ENCODE measurements at regions not wholly inside any gene's neighbourhood (a gene's known extent, or its start where the extent isn't known, plus 50 kb on each side); places are given as distances from the start of the nearest gene placed in this dataset.
"Not testable (repeated sequence)": the region's sequence is repeated elsewhere in the genome, so short reads cannot be mapped to it uniquely, and the experiment has no call there.

- no peak for DNase-seq (ENCODE audit: low spot score)
Observed at GRCh38 chr9:11144746-11145145, 531.9 kb upstream of the PTPRD start.

GRCh38 chr9:11148189-11148588, 535.4 kb upstream of the PTPRD start:
- no peak for DNase-seq (ENCODE audit: low spot score)

GRCh38 chr9:11149065-11149464, 536.3 kb upstream of the PTPRD start:
- no peak for DNase-seq (ENCODE audit: low spot score)

DNA sequence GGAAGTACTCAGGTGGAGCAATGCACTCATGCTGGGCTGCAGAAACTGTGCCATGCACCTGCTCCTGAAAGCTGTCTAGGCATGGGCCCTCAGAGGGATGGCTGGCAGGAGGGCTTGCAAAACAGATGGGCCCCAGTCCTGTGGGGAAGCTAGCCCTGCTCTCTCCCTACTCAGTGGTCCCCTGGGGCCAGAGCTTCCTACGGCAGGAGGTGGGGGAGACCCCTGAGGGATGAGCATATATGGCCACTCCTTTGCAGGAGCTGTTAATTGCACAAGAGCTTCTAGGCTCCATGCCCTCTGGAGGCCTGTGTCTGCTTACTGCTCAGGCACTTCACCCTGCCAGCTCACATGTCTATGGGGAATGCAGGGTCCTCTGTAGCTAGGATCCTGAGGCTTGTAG, 545.3 kb upstream of the PTPRD start:
- no peak for DNase-seq (ENCODE audit: low spot score)

DNA sequence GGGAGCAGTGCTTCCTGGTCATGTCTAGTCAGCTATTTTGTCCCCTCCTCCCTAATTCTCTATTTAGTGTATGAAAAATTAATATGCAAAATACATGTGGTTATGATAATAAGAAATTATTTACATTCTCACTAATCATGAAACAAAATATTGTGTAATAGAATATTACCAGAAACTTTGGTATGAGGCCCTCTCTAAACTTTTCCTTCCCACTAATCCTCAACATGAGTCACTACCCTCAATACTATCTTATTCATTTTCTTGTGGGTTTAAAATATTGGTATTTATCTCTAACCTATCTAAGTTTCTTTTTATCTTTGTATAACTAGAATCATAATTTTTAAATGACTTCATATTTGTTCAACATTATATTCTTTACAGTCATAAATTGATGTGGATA, 545.9 kb upstream of the PTPRD start:
- no peak for DNase-seq (ENCODE audit: low spot score)

DNA sequence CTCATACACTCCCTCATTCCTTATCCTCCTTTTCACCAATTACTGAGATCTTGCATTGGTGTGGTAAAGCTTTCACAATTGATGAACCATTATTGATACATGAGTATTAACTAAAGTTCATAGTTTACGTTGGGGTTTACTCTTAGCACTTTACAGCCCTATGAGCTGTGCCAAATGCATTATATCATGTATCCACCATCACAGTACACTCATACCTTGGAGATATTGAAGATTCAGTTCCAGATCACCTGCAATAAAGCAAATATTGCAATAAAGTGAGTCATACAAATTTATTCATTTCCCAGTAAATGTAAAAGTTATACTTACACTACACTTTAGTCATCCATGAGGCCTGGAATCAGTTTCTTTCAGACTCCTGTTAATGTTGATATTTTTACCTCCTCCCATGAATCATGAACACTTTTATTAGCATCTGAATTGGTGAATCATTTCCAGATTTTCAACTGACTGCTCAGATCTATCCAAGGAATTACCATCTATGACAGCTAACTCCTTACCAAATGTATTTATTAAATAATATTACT, 546.6 kb upstream of the PTPRD start:
- DNase-seq (ENCODE audit: low spot score) = no peak

DNA sequence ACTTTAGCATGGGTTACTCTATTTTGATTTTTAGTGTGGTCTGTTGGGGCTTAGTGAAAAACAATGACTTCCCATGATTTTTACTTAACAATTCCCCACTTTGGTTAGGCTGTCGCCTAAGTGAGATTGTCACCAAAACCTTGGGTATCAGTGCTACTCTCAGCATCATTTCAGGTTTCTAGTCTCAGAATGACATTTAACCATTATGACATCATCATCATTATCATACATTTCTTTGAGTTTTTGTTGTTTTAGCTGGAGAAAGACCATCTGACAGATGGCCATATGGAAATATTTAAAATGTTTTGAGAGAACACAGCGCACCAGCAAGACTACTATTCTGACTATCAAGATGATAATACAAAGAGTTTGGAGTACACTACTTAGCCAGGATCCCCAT, 551.0 kb upstream of the PTPRD start:
- no peak for DNase-seq (ENCODE audit: low spot score)

- DNase-seq (ENCODE audit: low spot score) = no peak
Observed at GRCh38 chr9:11182001-11182400, 569.2 kb upstream of the PTPRD start.

- DNase-seq (ENCODE audit: low spot score) = no peak
Observed at GRCh38 chr9:11190719-11191118, 577.9 kb upstream of the PTPRD start.

DNA sequence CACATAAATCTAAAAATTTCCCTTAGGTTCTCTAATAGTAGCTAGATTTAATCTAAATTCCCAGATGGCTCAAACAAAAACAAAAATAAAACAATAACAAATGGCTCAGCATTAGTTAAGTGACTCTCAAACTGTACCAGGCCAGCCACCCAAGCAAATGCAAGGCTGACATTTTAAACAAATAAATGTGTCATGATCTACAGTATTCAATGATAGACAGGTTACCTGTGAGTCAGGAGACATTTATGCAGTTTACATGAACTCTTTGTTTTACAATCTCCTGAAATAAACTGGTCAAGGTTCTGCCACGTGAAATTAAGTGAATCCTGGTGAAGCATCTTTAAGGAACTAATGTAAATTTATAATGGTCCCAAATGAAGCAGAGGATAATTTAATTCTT, 580.2 kb upstream of the PTPRD start:
- no peak for DNase-seq (ENCODE audit: low spot score)

DNA sequence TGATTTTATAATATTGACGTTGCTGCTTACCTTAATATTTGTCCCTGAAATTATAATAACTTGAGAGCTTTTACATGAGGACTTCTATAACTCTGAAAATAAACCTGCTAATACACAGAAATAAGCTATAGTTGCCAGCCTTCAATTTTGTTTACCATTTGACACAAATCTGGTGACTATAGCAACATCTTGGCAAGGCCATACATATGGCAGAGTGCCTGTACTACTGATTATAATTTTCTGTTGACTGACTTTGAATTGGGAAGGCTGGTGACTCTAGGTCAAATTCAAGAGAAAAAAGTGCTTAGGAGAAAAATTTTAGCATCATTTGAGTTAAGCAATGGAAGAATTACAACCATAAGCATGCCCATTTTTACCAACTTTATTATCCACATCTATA, 581.4 kb upstream of the PTPRD start:
- DNase-seq (ENCODE audit: low spot score) = no peak

DNA sequence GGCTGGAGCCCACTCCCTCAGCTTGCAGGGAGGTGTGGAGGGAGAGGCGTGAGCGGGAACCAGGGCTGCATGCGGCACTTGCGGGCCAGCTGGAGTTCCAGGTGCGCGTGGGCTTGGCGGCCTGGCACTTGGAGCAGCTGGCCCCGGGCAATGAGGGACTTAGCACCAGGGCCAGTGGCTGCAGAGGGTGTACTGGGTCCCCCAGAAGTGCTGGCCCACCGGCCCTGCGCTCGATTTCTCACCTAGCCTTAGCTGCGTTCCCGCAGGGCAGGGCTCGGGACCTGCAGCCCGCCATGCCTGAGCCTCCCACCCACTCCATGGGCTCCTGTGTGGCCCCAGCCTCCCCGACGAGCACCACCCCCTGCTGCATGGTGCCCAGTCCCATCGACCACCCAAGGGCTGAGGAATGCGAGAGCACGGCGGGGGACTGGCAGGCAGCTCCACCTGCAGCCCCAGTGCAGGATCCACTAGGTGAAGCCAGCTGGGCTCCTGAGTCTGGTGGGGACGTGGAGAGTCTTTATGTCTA, 584.1 kb upstream of the PTPRD start:
- not testable (repeated sequence) for DNase-seq (ENCODE audit: low spot score)

DNA sequence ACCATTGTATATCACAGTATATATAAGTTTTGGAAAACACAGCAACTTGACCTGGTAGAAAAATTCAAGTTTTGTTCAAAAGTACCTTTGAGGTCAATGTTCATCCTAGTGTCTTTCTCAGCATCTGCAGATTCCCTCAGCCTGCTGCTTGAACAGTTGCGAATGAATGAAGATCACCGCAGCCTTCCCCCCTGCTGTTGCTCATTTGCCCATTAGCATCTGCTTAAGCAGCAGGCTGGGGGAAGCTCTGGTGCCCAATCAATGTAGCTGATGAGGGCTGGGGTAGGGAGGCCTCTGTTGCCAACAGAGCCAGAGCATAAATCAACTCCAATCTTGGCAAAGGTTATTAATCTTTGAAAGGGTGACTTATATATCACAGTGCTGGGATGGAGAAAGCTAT, 586.5 kb upstream of the PTPRD start:
- DNase-seq (ENCODE audit: low spot score) = peak; percentile 36

DNA sequence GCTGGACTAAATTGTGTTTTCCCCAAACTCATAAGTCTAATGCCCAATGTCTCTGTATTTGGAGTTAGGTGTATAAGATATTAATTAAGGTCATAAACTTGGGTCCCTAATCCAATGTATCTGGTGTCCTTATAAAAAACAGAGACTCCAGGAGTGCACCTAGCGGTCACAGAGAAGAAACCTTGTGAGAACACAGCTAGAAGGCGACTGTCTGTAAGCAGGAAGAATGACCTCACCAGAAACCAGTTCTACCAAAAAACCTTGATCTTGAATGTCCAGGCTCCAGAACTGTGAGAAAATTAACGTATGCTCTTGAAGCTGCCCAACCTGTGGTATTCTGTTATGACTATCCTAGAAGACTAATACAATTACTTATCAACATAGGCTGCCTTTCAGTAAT, 591.7 kb upstream of the PTPRD start:
- no peak for DNase-seq (ENCODE audit: low spot score)

DNA sequence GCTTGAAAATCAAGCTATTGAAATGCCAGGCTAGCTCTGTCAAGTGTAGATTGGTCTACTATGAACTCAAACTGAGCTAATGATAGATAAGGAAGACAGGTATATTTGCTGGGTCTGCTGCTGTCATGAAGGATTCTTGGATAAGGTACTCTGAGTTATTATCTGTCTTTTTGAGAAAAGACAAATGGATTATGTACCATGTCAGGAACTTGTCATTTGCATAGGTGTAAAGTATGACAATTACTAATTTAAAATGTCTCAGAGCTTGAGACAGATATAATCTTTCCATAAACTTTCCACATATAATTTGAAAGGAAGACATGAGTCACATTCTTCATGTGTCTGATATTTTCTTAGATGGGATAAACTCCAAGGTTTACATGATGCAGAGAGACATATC, 594.1 kb upstream of the PTPRD start:
- no peak for DNase-seq (ENCODE audit: low spot score)

DNA sequence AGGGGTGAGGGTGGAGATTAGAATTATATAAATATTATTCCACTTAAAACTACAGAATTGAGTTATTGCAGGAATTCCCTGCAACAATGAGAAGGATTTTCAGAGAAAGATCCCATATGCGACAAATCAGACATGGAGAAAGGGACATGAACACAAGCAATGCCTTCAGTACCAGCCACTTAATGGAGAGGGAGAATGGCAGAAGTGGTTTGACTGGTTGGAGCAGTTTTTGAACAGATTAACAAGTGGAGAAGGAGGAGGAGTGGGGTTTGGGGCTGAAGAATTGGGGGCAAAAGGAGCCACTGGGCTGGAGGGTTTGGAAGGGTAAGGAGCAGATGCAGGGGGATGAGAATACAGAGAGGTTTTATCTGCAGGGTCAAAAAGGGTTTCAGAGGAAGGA, 620.9 kb upstream of the PTPRD start:
- peak; percentile 22 for DNase-seq (ENCODE audit: low spot score)

DNA sequence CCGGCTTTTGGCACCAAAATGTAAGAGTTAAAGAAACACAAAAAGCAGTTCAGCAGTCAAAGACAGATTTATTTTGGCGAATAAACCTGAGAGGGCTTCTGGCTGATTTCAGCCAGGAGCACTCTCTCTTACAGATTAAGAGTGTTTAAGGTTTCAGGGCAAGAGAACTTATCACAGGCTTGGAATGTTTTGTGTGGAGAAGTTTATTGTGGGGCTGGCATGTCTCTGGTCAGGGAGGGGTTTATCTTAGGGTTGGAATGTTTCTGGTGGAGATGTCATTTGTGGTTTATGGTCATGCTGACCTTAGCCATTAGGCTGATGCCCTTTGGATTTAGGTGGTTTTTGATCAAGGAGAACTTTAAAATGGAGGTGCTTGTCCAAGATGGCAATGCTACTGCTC, 622.3 kb upstream of the PTPRD start:
- no peak for DNase-seq (ENCODE audit: low spot score)

- no peak for DNase-seq (ENCODE audit: low spot score)
Observed at GRCh38 chr9:11241779-11242178, 629.0 kb upstream of the PTPRD start.

DNA sequence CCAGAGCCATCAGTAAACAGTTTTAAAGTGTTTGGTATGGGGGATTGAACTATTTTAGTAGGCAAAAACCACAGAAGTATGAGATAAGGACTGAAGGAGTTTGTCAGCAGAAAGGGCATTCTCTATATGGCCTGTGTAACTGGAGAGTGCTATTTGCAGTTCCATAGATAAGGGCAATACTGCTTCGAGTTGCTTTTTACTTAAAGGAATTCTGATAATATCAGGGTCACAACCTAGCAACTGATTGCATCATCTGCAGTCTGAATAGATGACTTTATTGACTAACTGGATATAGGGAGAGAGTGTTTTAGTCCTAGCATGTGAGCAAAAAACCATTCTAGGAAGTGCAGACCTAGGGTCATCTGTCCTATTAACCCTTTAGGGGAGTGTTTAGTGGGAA, 645.2 kb upstream of the PTPRD start:
- no peak for DNase-seq (ENCODE audit: low spot score)

DNA sequence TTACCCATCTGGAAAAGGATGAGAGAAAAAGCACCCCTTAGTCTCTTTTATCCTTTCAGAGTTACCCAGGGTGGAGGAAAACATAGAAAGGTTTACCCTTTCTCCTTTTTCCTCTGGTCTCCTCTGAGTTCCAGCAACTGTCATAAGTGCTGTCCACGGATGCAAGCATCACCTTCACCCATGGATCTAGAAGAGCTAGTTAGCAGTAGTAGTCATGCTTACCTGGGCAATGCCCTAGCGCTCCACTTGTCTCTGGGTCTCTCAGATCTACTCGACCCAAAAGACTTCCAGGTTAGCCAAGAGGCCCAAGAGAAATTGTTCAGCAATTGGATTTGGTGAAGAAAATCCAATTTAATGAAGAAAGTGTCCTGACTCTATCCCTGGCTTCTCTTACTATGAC, 656.2 kb upstream of the PTPRD start:
- DNase-seq (ENCODE audit: low spot score) = peak; percentile 12

- no peak for DNase-seq (ENCODE audit: low spot score)
Observed at GRCh38 chr9:11275158-11275695, 662.4 kb upstream of the PTPRD start.

GRCh38 chr9:11312966-11313365, 700.2 kb upstream of the PTPRD start:
- no peak for DNase-seq (ENCODE audit: low spot score)

- DNase-seq (ENCODE audit: low spot score) = no peak
Observed at GRCh38 chr9:11318946-11319345, 706.1 kb upstream of the PTPRD start.

- DNase-seq (ENCODE audit: low spot score) = peak; percentile 26
Observed at GRCh38 chr9:11319538-11319937, 706.7 kb upstream of the PTPRD start.

Measured in iPS-NIHi11 (cell line).